ENCODE measurements at regions not wholly inside any gene's neighbourhood (a gene's known extent, or its start where the extent isn't known, plus 50 kb on each side); places are given as distances from the start of the nearest gene placed in this dataset.

DNA sequence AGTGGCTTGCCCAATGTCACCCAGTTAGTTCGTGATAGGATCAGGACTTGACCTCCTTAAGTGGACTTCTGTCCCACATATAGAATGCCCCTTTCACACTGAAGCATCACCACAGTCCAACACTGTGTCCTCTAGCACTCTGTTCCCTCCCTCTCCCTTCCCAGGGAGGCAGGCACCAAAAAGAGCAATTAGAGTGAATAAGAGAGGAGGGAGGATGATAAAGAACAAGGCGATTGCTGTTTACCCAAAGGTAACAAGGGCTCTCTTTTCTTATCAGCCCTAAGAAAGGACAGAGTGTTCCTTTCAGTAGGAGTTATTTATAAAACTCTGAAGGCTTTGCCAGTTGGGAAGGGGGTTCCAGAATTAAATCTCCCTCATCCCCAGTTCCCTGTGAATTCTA is 192.7 kb upstream of the ATP2B1 start:
- TF ChIP-seq, protein P1, sequence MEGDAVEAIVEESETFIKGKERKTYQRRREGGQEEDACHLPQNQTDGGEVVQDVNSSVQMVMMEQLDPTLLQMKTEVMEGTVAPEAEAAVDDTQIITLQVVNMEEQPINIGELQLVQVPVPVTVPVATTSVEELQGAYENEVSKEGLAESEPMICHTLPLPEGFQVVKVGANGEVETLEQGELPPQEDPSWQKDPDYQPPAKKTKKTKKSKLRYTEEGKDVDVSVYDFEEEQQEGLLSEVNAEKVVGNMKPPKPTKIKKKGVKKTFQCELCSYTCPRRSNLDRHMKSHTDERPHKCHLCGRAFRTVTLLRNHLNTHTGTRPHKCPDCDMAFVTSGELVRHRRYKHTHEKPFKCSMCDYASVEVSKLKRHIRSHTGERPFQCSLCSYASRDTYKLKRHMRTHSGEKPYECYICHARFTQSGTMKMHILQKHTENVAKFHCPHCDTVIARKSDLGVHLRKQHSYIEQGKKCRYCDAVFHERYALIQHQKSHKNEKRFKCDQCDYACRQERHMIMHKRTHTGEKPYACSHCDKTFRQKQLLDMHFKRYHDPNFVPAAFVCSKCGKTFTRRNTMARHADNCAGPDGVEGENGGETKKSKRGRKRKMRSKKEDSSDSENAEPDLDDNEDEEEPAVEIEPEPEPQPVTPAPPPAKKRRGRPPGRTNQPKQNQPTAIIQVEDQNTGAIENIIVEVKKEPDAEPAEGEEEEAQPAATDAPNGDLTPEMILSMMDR (IDR thresholded peaks at IDR 0.05): no peak
- TF ChIP-seq EP300 (IDR thresholded peaks at IDR 0.05): no peak

All from stomach (tissue), 4 donors.